GM13977 (cell line): ENCODE measurements at regions not wholly inside any gene's neighbourhood (a gene's known extent, or its start where the extent isn't known, plus 50 kb on each side); places are given as distances from the start of the nearest gene placed in this dataset.

Experiments used
- DNase-seq: peaks from one replicate; pipeline ENCODE4 v3.0.0; 2012; ENCODE audit warnings: low spot score
- CTCF ChIP-seq: IDR thresholded peaks from 2 replicates; pipeline ENCODE4 v1.5.1; 2012; ENCODE audit warnings: mild to moderate bottlenecking, control low read depth; ENCODE audit not compliant: insufficient read depth; ENCODE audit errors: extremely low read depth, missing control alignments
- in situ Hi-C: fragments of 300-500 bp; cut with MboI; formaldehyde crosslinking; loops from one replicate; pipeline ENCODE4 v1.12.0; 2022; ENCODE audit warnings: low sequenced_read_pairs, low pct_unique_long_range_greater_than_20kb, mixed read lengths, inconsistent platforms; ENCODE audit not compliant: unreplicated experiment

DNA sequence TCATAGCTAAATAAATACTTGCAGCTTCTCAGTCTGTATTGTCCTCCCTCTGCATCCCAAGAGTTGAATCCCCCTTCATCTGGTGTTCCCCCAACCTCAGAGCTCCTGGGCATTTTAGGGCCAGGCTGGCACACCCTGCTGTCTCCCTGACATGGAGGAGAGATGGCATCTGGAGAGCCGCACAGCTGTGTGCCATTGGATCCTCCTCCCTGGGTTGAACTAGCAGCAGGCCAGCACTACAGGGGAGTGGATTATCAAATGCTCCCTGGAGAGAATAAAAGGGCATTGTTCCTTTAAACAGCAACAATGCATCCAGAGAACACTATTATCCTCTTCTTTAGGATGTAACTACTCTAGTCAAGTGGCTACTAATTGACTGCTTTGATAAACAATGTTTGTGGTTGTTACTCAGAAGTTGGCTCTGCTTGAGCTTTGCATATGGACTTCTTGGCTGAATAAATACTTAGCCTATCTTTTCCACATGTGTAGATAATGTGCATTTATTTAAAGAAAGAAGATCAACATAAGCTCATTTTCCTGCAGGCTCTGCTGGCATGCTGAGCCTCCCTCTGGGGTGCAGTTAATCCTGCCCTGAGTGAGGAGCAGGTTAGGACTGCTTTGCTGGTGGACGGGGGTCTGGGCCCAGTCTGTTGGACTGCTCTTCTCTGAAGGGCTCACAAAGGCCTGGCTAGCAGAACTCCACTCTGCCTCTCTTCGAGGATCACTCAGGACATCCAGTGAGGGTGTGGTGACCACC is 897.2 kb downstream of the TBC1D22A start:
- in situ Hi-C loops, result no loop called here
- TF ChIP-seq CTCF, result no peak
- no peak for DNase-seq

GRCh38 chr22:47658182-47658581 is 895.7 kb downstream of the TBC1D22A start:
- in situ Hi-C loops, result no loop called here
- DNase-seq, result no peak
- TF ChIP-seq CTCF, result no peak

DNA sequence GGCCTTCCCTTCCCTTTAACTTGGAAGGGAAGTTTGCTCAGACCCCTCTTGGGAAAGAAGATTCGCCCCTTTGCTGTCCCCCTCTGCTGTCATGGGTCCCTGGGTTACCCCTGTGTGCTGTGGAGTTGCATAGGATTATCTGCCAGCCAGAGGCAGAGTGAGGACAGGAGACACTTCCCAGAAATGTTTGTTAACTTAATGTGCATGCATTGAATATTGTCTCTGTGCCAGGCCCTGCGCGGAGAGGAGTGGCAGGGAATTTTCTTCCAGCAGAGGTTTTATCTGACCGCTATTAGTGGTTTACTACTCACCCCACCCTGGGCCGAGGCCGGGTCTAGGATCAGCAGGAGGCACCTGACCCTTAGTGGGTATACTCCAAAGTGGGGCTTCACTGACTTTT is 894.8 kb downstream of the TBC1D22A start:
- in situ Hi-C loops, result no loop called here

GRCh38 chr22:47656806-47657205 is 894.4 kb downstream of the TBC1D22A start:
- in situ Hi-C loops, result no loop called here

More for the DNA sequence above, 894.8 kb downstream of the TBC1D22A start:
- no peak for DNase-seq
- no peak for TF ChIP-seq CTCF

DNA sequence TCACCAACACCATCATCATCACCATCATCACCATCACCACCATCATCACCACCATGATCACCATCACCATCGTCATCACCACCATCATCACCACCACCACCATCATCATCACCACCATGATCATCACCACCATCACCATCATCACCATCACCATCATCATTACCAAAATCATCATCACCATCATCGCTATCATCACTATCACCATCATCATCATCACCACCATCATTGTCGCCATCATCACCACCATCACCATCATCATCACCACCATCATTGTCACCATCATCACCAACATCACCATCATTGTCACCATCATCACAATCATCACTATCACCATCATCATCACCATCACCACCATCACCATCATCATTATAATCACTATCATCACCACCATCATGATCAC is 893.5 kb downstream of the TBC1D22A start:
- no peak for DNase-seq
- TF ChIP-seq CTCF, result no peak
- in situ Hi-C loops, result no loop called here

More at GRCh38 chr22:47656806-47657205, 894.4 kb downstream of the TBC1D22A start:
- no peak for TF ChIP-seq CTCF
- no peak for DNase-seq

- in situ Hi-C loops, result no loop called here
- DNase-seq, result no peak
These were observed 892.6 kb downstream of the TBC1D22A start for GRCh38 chr22:47654922-47655491.

More at GRCh38 chr22:47654922-47655491, 892.6 kb downstream of the TBC1D22A start:
- no peak for TF ChIP-seq CTCF
